ENCODE measurements at regions not wholly inside any gene's neighbourhood (a gene's known extent, or its start where the extent isn't known, plus 50 kb on each side); places are given as distances from the start of the nearest gene placed in this dataset.

DNA sequence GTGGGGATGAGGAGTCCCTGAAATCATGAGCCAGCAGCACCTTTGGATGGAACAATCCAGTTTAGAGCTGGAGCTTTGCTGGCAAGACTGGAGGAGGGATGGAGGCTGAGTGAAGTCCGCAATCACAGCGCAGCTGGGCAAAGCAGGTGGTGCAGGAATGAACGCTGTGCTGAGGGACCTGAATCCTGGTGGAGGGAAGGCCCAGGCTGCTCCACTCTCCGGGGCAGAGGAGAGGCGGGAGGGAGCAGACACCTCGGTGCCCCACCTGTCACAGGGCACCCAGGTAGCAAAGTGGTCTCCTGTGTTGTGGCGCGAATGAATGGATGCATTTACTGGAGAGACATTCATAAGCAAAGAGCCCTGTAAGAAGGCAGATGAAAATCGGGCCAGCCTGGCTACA, 124.8 kb upstream of the ANO1 start:
- Histone ChIP-seq H3K4me2 (ENCODE audit: low read length) (no peak overlapping the region), H3K27me3 (ENCODE audit: insufficient read depth, low read length) (peaks cover 6% of the 10 kb centered on the region; the same call in 1 of the 2 replicates), H3K79me2 (ENCODE audit: insufficient read depth, low read length) (no peaks in the 10 kb centered on the region), H3K9me2 (ENCODE audit: low read depth, low read length) (no peaks in the 10 kb centered on the region), H3K27ac (ENCODE audit: low read depth, low read length, poor library complexity, severe bottlenecking) (no peak overlapping the region), H3K4me1 (ENCODE audit: insufficient read depth, low read length, severe bottlenecking) (no peaks in the 10 kb centered on the region), H3F3A (ENCODE audit: insufficient read depth, low read length) (no peaks in the 10 kb centered on the region), H2AFZ (ENCODE audit: low read length) (no peak overlapping the region), H3K36me3 (ENCODE audit: insufficient read depth, low read length) (no peaks in the 10 kb centered on the region), H4K20me1 (ENCODE audit: insufficient read depth, low read length) (no peaks in the 10 kb centered on the region), H3K9ac (ENCODE audit: low read length) (no peak overlapping the region), H3K4me3 (ENCODE audit: low read depth, low read length, poor library complexity, severe bottlenecking) (no peak overlapping the region), H3K9me3 (ENCODE audit: low read length) (0 out of 2 replicates have a peak, but pooled peaks cover 7% of the 10 kb centered on the region)
- no peak for TF ChIP-seq EZH2 (IDR thresholded peaks at IDR 0.05; ENCODE audit: borderline replicate concordance, low read length)
- TF ChIP-seq, protein P1, sequence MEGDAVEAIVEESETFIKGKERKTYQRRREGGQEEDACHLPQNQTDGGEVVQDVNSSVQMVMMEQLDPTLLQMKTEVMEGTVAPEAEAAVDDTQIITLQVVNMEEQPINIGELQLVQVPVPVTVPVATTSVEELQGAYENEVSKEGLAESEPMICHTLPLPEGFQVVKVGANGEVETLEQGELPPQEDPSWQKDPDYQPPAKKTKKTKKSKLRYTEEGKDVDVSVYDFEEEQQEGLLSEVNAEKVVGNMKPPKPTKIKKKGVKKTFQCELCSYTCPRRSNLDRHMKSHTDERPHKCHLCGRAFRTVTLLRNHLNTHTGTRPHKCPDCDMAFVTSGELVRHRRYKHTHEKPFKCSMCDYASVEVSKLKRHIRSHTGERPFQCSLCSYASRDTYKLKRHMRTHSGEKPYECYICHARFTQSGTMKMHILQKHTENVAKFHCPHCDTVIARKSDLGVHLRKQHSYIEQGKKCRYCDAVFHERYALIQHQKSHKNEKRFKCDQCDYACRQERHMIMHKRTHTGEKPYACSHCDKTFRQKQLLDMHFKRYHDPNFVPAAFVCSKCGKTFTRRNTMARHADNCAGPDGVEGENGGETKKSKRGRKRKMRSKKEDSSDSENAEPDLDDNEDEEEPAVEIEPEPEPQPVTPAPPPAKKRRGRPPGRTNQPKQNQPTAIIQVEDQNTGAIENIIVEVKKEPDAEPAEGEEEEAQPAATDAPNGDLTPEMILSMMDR (IDR thresholded peaks at IDR 0.05; ENCODE audit: low read length): no peak

DNA sequence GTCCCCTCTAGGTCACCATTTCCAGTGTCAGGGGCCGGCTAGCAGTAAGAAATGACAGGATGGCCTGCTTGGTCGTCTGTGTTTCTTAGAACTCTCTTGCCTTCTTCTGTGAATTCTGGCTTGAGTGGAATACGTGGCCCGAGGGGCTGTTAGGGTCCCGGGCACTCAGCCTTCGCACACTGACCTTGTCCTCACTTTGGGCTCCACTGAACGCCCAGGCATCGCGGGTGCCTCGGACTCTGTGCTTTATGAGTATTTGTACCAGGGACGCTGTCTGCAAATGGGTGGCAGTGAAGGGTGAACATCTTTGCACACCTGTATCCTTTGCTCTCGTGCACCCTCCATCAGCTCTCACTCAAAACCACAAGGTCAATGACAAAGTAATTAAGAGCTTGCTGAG, 123.4 kb upstream of the ANO1 start:
- Histone ChIP-seq H3K4me3 (ENCODE audit: low read depth, low read length, poor library complexity, severe bottlenecking) (no peak overlapping the region), H3K9ac (ENCODE audit: low read length) (no peak overlapping the region), H3K27me3 (ENCODE audit: insufficient read depth, low read length) (peaks cover 6% of the 10 kb centered on the region; the same call in 1 of the 2 replicates), H3K36me3 (ENCODE audit: insufficient read depth, low read length) (no peaks in the 10 kb centered on the region), H2AFZ (ENCODE audit: low read length) (no peak overlapping the region), H3K9me3 (ENCODE audit: low read length) (0 out of 2 replicates have a peak, but pooled peaks cover 7% of the 10 kb centered on the region), H4K20me1 (ENCODE audit: insufficient read depth, low read length) (no peaks in the 10 kb centered on the region), H3K9me2 (ENCODE audit: low read depth, low read length) (no peaks in the 10 kb centered on the region), H3K4me1 (ENCODE audit: insufficient read depth, low read length, severe bottlenecking) (no peaks in the 10 kb centered on the region), H3K27ac (ENCODE audit: low read depth, low read length, poor library complexity, severe bottlenecking) (no peak overlapping the region), H3K4me2 (ENCODE audit: low read length) (no peak overlapping the region), H3F3A (ENCODE audit: insufficient read depth, low read length) (no peaks in the 10 kb centered on the region), H3K79me2 (ENCODE audit: insufficient read depth, low read length) (no peaks in the 10 kb centered on the region)
- TF ChIP-seq, protein P1 (IDR thresholded peaks at IDR 0.05; ENCODE audit: low read length): no peak
- TF ChIP-seq EZH2 (IDR thresholded peaks at IDR 0.05; ENCODE audit: borderline replicate concordance, low read length): no peak

GRCh38 chr11:69956669-69957190, 121.4 kb upstream of the ANO1 start:
- H3K4me2 ChIP-seq (ENCODE audit: low read length): no peak overlapping the region
- no peak overlapping the region for H3K27ac ChIP-seq (ENCODE audit: low read depth, low read length, poor library complexity, severe bottlenecking)
- TF ChIP-seq, protein P1 (IDR thresholded peaks at IDR 0.05; ENCODE audit: low read length): no peak
- TF ChIP-seq EZH2 (IDR thresholded peaks at IDR 0.05; ENCODE audit: borderline replicate concordance, low read length): no peak
- H3K36me3 ChIP-seq (ENCODE audit: insufficient read depth, low read length): no peaks in the 10 kb centered on the region
- no peaks in the 10 kb centered on the region for H4K20me1 ChIP-seq (ENCODE audit: insufficient read depth, low read length)
- H3K4me3 ChIP-seq (ENCODE audit: low read depth, low read length, poor library complexity, severe bottlenecking): no peak overlapping the region
- no peak overlapping the region for H3K9ac ChIP-seq (ENCODE audit: low read length)
- H3K4me1 ChIP-seq (ENCODE audit: insufficient read depth, low read length, severe bottlenecking): no peaks in the 10 kb centered on the region
- H3F3A ChIP-seq (ENCODE audit: insufficient read depth, low read length): no peaks in the 10 kb centered on the region
- no peaks in the 10 kb centered on the region for H3K27me3 ChIP-seq (ENCODE audit: insufficient read depth, low read length)
- H3K9me2 ChIP-seq (ENCODE audit: low read depth, low read length): no peaks in the 10 kb centered on the region
- H3K9me3 ChIP-seq (ENCODE audit: low read length): no peaks in the 10 kb centered on the region
- H3K79me2 ChIP-seq (ENCODE audit: insufficient read depth, low read length): no peaks in the 10 kb centered on the region
- H2AFZ ChIP-seq (ENCODE audit: low read length): no peak overlapping the region

Data from OCI-LY1 (cell line).